Left lung (tissue), 4 donors: ENCODE measurements at regions not wholly inside any gene's neighbourhood (a gene's known extent, or its start where the extent isn't known, plus 50 kb on each side); places are given as distances from the start of the nearest gene placed in this dataset.

Experiments
- ATAC-seq: fragments of 200-7000 bp; cut with Tn5 transposase; one replicate; pipeline ENCODE4 v1.9.1; 2020; ENCODE audit warnings: moderate library complexity
- DNase-seq, 4 donors: peaks; one replicate each; pipeline ENCODE4 v3.0.0-alpha.2; 2013 to 2020
- H3K27ac ChIP-seq, 2 donors: fragments of 200-600 bp; sonication (generic) in 1 of 2; one replicate each; pipeline versions ENCODE4 v1.5.0 to v1.8.0; 2020 to 2021
- H3K27me3 ChIP-seq, 2 donors: fragments of 200-600 bp; sonication (generic) in 1 of 2; one replicate each; pipeline versions ENCODE4 v1.5.0 to v1.8.0; 2020 to 2021
- H3K36me3 ChIP-seq, 2 donors: fragments of 200-600 bp; sonication (generic) in 1 of 2; one replicate each; pipeline versions ENCODE4 v1.5.0 to v1.8.0; 2020 to 2021
- H3K4me1 ChIP-seq, 2 donors: fragments of 200-600 bp; one replicate each; pipeline ENCODE4 v1.8.0; 2021
- H3K4me3 ChIP-seq, 2 donors: fragments of 200-600 bp; sonication (generic) in 1 of 2; one replicate each; pipeline versions ENCODE4 v1.5.0 to v1.8.0; 2020 to 2021; ENCODE audit warnings: mild to moderate bottlenecking in 1 of 2
- H3K9me3 ChIP-seq, 2 donors: fragments of 200-600 bp; sonication (generic) in 1 of 2; one replicate each; pipeline versions ENCODE4 v1.5.0 to v1.8.0; 2020 to 2021
- intact Hi-C, 2 donors: fragments of 100-400 bp; cut with DNase I; formaldehyde crosslinking; loops; one replicate each; pipeline versions ENCODE4 v1.11.2 to v1.14.2; 2022
- TF ChIP-seq, protein P1 (sequence below), 2 donors: fragments of 200-600 bp; sonication (generic) in 1 of 2; IDR thresholded peaks; one replicate each; pipeline versions ENCODE4 v1.5.0 to v1.8.0; 2021; ENCODE audit warnings: antibody characterized with exemption in 2 of 2
- donor health status: DM: no; HTN: yes; CAD: no.
- donor health status: DM: no; HTN: no; CAD: no.

DNA sequence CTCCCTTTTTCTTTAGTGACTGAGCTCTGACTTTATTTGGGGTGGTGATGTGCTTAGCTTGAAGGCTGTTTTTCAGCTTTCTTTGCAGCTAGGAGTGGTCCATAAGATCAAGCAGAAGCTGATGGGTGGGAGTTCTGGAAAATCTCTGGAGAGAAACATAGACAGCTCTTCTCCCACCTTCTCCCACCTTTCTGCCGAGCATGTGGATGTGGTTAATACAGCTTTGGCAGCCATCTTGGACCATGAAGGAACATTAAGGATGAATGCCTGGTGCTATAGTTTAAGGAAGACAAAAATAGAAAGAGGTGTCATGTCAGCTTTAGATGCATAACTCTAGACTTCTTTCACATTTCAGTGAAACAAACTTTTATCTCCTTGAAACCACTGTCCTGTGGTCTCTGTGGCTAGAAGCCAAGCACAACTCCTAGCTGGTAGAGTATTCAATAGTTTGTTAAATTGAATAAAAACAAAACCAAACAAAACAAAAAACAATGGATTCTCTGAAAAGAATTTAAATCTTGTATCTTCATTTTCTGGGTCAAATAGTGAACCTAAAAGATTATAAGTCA lies 203.6 kb upstream of the SESN3 start:
- H3K36me3 ChIP-seq, result no peaks in the 10 kb centered on the region
- H3K4me1 ChIP-seq, result no peaks in the 10 kb centered on the region
- H3K27ac ChIP-seq, result no peak overlapping the region
- H3K4me3 ChIP-seq, result no peak overlapping the region
- DNase-seq (no peak), ATAC-seq (no peak)
- H3K9me3 ChIP-seq, result no peaks in the 10 kb centered on the region
- TF ChIP-seq, protein P1, sequence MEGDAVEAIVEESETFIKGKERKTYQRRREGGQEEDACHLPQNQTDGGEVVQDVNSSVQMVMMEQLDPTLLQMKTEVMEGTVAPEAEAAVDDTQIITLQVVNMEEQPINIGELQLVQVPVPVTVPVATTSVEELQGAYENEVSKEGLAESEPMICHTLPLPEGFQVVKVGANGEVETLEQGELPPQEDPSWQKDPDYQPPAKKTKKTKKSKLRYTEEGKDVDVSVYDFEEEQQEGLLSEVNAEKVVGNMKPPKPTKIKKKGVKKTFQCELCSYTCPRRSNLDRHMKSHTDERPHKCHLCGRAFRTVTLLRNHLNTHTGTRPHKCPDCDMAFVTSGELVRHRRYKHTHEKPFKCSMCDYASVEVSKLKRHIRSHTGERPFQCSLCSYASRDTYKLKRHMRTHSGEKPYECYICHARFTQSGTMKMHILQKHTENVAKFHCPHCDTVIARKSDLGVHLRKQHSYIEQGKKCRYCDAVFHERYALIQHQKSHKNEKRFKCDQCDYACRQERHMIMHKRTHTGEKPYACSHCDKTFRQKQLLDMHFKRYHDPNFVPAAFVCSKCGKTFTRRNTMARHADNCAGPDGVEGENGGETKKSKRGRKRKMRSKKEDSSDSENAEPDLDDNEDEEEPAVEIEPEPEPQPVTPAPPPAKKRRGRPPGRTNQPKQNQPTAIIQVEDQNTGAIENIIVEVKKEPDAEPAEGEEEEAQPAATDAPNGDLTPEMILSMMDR (IDR thresholded peaks at IDR 0.05), result no peak
- H3K27me3 ChIP-seq, result no peaks in the 10 kb centered on the region
- intact Hi-C loops, result no loop called here

DNA sequence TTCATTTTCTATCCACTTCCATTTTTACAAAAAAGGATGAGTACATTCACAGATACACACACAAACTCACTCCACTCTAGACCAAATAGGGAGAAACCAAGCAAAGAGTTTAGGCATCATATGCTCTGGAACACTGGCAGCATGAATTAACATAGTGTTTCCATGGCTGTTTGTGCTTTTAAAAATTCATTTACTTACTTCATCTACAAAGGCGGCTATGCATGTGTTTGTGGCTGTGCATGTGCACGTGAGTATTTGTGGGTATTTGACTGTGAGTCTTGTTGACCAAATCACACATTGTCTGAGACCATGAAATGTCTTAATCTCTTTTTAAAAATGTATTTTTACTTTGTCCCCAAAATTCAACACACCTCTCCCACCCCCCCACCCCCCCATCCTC lies 203.0 kb upstream of the SESN3 start:
- Histone ChIP-seq H3K27ac (no peak overlapping the region), H3K36me3 (no peaks in the 10 kb centered on the region), H3K27me3 (no peaks in the 10 kb centered on the region), H3K9me3 (no peaks in the 10 kb centered on the region), H3K4me3 (no peak overlapping the region), H3K4me1 (no peaks in the 10 kb centered on the region)
- no peak for DNase-seq
- intact Hi-C loops, result no loop called here
- TF ChIP-seq, protein P1 (IDR thresholded peaks at IDR 0.05), result no peak
- ATAC-seq, result no peak

DNA sequence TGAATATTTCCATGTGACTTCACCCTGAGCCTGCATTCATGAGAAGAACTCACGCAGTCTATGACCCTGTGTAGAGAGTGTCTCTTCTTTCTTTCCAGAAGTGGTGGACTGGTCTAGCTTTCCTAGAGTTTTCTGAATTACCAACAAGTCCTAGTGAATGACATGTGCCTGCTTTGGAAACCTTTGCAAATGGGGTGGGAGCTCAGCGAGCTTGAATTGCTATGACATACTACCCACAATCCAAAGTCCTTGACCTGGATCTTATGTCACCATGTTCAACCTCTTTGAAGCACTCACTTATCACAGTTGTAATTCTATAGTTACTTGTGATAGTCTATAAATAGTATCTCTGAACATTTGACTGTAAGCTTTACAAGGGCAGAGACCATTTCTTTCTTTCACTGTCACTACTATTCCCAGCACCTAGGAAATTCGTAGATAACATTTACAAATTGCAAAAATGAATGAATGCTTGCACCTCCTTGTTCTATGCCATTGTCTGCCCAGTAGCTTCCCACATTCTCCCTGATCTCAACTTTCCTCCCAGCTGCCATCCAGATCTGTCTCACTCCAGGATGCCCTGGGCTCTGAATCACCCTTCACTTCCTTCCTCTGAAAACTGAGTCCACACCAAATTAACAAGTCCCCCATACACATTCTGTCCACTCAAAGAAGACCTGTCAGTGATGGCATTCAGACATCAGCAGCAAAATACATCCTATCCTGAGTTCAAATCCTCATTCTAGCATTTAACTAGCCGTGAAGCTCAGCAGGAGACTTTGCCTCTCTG lies 201.9 kb upstream of the SESN3 start:
- H3K9me3 ChIP-seq, result no peaks in the 10 kb centered on the region
- H3K4me1 ChIP-seq, result no peaks in the 10 kb centered on the region
- intact Hi-C loops, result no loop called here
- TF ChIP-seq, protein P1 (IDR thresholded peaks at IDR 0.05), result no peak
- no peaks in the 10 kb centered on the region for H3K27me3 ChIP-seq
- H3K36me3 ChIP-seq, result no peaks in the 10 kb centered on the region
- no peak overlapping the region for H3K27ac ChIP-seq
- H3K4me3 ChIP-seq, result no peak overlapping the region
- ATAC-seq (no peak), DNase-seq (no peak)

DNA sequence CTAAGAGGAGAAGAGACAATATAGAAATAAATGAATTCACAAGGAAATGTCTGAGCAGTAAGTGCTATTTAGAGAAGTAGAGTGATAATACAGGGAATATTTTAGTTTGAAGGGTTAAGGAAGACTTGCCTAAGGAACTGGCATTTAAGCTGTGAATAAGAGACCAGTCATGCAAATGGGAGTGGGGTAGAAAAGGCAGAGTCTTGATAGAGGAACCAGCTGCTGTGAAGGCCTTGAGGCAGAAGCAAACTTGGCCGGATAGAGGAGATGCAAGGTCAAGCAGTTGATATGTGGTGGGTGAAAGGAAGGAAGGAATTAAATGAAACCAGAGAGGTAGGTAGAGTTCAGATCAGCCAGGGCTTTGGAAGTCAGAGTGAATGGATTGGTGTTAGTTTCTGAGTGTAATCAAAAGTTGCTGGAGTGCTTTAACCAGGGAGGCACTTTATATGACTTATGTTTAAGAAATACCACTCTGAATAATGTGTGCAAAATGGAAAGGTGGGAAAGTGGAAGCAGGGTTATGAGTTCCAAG lies 198.4 kb upstream of the SESN3 start:
- Histone ChIP-seq H3K9me3 (no peaks in the 10 kb centered on the region), H3K4me1 (no peaks in the 10 kb centered on the region), H3K27ac (no peak overlapping the region), H3K27me3 (no peaks in the 10 kb centered on the region), H3K4me3 (no peak overlapping the region), H3K36me3 (no peaks in the 10 kb centered on the region)
- no peak for ATAC-seq
- DNase-seq, result no peak
- intact Hi-C loops, result no loop called here
- TF ChIP-seq, protein P1 (IDR thresholded peaks at IDR 0.05), result no peak

DNA sequence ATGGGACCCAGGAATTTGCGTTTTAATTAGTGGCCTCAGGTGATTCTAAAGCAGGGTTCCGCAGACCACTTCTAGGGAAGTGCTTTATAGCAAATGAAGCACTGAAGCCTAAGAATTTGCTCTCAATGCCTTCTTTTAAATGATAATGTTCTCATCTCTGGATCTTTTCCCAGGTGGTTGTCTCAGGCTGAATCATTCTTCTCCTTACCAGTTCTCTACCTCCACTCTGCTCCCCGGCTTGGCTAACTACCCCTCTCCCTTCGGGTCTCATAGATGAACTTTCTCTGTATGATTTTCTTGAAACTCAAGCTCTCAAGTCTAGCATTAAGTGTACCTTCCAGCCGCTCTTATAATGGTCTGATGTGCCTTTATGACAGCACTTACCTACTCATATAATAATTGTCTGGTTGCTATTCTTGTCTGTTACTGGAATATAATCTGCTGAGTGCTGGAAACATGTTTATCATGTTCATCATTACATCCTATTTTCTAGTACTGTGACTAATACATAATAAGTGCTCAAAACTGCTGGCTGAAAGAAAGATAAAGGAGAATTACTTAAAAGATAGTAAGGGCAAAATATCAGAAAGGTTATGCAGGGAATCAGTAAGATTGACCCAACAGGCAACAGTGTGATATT lies 195.9 kb upstream of the SESN3 start:
- intact Hi-C loops, result no loop called here
- Histone ChIP-seq H3K27ac (no peak overlapping the region), H3K4me1 (no peaks in the 10 kb centered on the region), H3K9me3 (no peaks in the 10 kb centered on the region), H3K4me3 (no peak overlapping the region), H3K27me3 (no peaks in the 10 kb centered on the region), H3K36me3 (no peaks in the 10 kb centered on the region)
- TF ChIP-seq, protein P1 (IDR thresholded peaks at IDR 0.05), result no peak
- ATAC-seq (no peak), DNase-seq (no peak)
